Prostate gland (tissue), 2 donors: ENCODE measurements at regions not wholly inside any gene's neighbourhood (a gene's known extent, or its start where the extent isn't known, plus 50 kb on each side); places are given as distances from the start of the nearest gene placed in this dataset.

Experiments used
- POLR2AphosphoS5 ChIP-seq: sonication (generic); formaldehyde crosslinking; IDR thresholded peaks from one replicate; pipeline ENCODE4 v1.6.1; 2017; ENCODE audit warnings: antibody characterized with exemption
- TF ChIP-seq, protein P1 (sequence below), 4 experiments: fragments of 200-600 bp in 2 of 4; fragments of 450-650 bp in 2 of 4; sonication (generic) in 2 of 4; IDR thresholded peaks; 1 replicate in 3 of 4; 2 replicates in 1 of 4; pipeline ENCODE4 v1.5.1; 2016 to 2019; ENCODE audit warnings: antibody characterized with exemption in 4 of 4, mild to moderate bottlenecking in 2 of 4, moderate library complexity in 2 of 4

DNA sequence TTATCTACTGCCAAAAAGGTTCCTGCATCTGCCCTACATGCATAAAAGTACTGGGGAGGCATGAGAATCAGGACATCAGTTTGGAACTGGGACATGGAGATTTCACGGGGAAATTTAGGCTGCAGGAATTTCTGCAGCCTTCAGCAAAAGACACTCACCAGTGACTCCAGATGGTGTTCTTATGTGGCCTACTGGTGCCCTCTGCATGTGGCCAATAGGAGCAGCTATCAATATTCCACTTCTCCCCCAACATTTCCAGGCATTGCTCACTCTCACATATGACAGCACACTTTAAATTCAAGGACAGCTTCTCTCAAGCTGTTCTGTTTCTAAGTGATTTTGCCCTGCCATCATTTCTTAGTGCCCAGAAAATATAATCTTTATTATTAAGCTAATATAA is 570.5 kb upstream of the ARGLU1 start:
- TF ChIP-seq, protein P1, sequence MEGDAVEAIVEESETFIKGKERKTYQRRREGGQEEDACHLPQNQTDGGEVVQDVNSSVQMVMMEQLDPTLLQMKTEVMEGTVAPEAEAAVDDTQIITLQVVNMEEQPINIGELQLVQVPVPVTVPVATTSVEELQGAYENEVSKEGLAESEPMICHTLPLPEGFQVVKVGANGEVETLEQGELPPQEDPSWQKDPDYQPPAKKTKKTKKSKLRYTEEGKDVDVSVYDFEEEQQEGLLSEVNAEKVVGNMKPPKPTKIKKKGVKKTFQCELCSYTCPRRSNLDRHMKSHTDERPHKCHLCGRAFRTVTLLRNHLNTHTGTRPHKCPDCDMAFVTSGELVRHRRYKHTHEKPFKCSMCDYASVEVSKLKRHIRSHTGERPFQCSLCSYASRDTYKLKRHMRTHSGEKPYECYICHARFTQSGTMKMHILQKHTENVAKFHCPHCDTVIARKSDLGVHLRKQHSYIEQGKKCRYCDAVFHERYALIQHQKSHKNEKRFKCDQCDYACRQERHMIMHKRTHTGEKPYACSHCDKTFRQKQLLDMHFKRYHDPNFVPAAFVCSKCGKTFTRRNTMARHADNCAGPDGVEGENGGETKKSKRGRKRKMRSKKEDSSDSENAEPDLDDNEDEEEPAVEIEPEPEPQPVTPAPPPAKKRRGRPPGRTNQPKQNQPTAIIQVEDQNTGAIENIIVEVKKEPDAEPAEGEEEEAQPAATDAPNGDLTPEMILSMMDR (IDR thresholded peaks at IDR 0.05) = no peak
- TF ChIP-seq POLR2AphosphoS5 = no peak
